ENCODE measurements at regions not wholly inside any gene's neighbourhood (a gene's known extent, or its start where the extent isn't known, plus 50 kb on each side); places are given as distances from the start of the nearest gene placed in this dataset.

GRCh38 chr10:128373071-128373749 is 247.0 kb upstream of the MKI67 start:
- Histone ChIP-seq H3K9me3 (ENCODE audit: control insufficient read depth in 4 of 4, insufficient read depth in 3 of 4, low read length in 3 of 4) (no peaks in the 10 kb centered on the region), H3K9ac (ENCODE audit: insufficient read depth in 1 of 2, low read length in 2 of 2) (no peak overlapping the region), H3K27ac (ENCODE audit: low read depth in 1 of 2, low read length in 1 of 2) (no peak overlapping the region), H3K4me1 (ENCODE audit: control insufficient read depth in 5 of 5, insufficient read depth in 5 of 5, low read length in 5 of 5) (no peaks in the 10 kb centered on the region), H3K4me3 (no peak overlapping the region), H3K27me3 (ENCODE audit: control insufficient read depth in 3 of 3, insufficient read depth in 3 of 3, low read length in 2 of 3) (no peaks in the 10 kb centered on the region), H3K36me3 (ENCODE audit: control insufficient read depth in 4 of 4, insufficient read depth in 4 of 4, low read length in 4 of 4) (no peaks in the 10 kb centered on the region)
- DNase-seq: no peak
- TF ChIP-seq CTCF (IDR thresholded peaks at IDR 0.05; ENCODE audit: control extremely low read depth, extremely low read depth): no peak
- 86 to 87% methylated on average over 9 of the region's 9 CpGs for WGBS, 2 donors
- no peak for ATAC-seq (ENCODE audit: insufficient read depth, low FRiP score)

GRCh38 chr10:128373831-128374230 is 247.6 kb upstream of the MKI67 start:
- Histone ChIP-seq H3K36me3 (ENCODE audit: control insufficient read depth in 4 of 4, insufficient read depth in 4 of 4, low read length in 4 of 4) (no peaks in the 10 kb centered on the region), H3K4me1 (ENCODE audit: control insufficient read depth in 5 of 5, insufficient read depth in 5 of 5, low read length in 5 of 5) (no peaks in the 10 kb centered on the region), H3K27ac (ENCODE audit: low read depth in 1 of 2, low read length in 1 of 2) (no peak overlapping the region), H3K4me3 (no peak overlapping the region), H3K9ac (ENCODE audit: insufficient read depth in 1 of 2, low read length in 2 of 2) (no peak overlapping the region), H3K27me3 (ENCODE audit: control insufficient read depth in 3 of 3, insufficient read depth in 3 of 3, low read length in 2 of 3) (no peaks in the 10 kb centered on the region), H3K9me3 (ENCODE audit: control insufficient read depth in 4 of 4, insufficient read depth in 3 of 4, low read length in 3 of 4) (no peaks in the 10 kb centered on the region)
- ATAC-seq (ENCODE audit: insufficient read depth, low FRiP score) (no peak), DNase-seq (no peak)
- no peak for TF ChIP-seq CTCF (IDR thresholded peaks at IDR 0.05; ENCODE audit: control extremely low read depth, extremely low read depth)
- WGBS, 2 donors: 85 to 87% methylated on average over 7 of the region's 7 CpGs

- no peak overlapping the region for H3K27ac ChIP-seq (ENCODE audit: low read depth in 1 of 2, low read length in 1 of 2)
- H3K9me3 ChIP-seq (ENCODE audit: control insufficient read depth in 4 of 4, insufficient read depth in 3 of 4, low read length in 3 of 4): no peaks in the 10 kb centered on the region
- no peak overlapping the region for H3K9ac ChIP-seq (ENCODE audit: insufficient read depth in 1 of 2, low read length in 2 of 2)
- DNase-seq (peak in 1 of 3 donors; percentile 4), ATAC-seq (ENCODE audit: insufficient read depth, low FRiP score) (no peak)
- TF ChIP-seq CTCF (IDR thresholded peaks at IDR 0.05; ENCODE audit: control extremely low read depth, extremely low read depth): no peak
- H3K4me1 ChIP-seq (ENCODE audit: control insufficient read depth in 5 of 5, insufficient read depth in 5 of 5, low read length in 5 of 5): no peaks in the 10 kb centered on the region
- H3K4me3 ChIP-seq: no peak overlapping the region
- WGBS, 2 donors: 74 to 81% methylated on average over 7 of the region's 7 CpGs
- no peaks in the 10 kb centered on the region for H3K36me3 ChIP-seq (ENCODE audit: control insufficient read depth in 4 of 4, insufficient read depth in 4 of 4, low read length in 4 of 4)
- no peaks in the 10 kb centered on the region for H3K27me3 ChIP-seq (ENCODE audit: control insufficient read depth in 3 of 3, insufficient read depth in 3 of 3, low read length in 2 of 3)
Measured at GRCh38 chr10:128375171-128375570, 248.9 kb upstream of the MKI67 start.

All from lung (tissue), 11 donors.